ENCODE measurements at regions not wholly inside any gene's neighbourhood (a gene's known extent, or its start where the extent isn't known, plus 50 kb on each side); places are given as distances from the start of the nearest gene placed in this dataset.

- TF ChIP-seq POLR2A (IDR thresholded peaks at IDR 0.05; ENCODE audit: low read depth, low read length): no peak
- TF ChIP-seq POLR2AphosphoS5 (IDR thresholded peaks at IDR 0.05; ENCODE audit: low read depth, low read length): no peak
- TF ChIP-seq TAF1 (IDR thresholded peaks at IDR 0.05; ENCODE audit: borderline replicate concordance, low read depth, low read length): no peak
Measured at GRCh38 chr5:179487145-179487544, 63.2 kb upstream of the RUFY1 start.
